OCI-LY7 (cell line): ENCODE measurements at regions not wholly inside any gene's neighbourhood (a gene's known extent, or its start where the extent isn't known, plus 50 kb on each side); places are given as distances from the start of the nearest gene placed in this dataset.

ENCODE experiments used
- BruUV-seq: library from RNA; stranded (reverse); fragments of 400-500 nt; replicated peaks from 2 replicates; lab custom pipeline; 2021; lab: Mats Ljungman, UMichigan
- CTCF ChIA-PET: fragments of 300-600 bp; sonication (Branson Sonifier 250); formaldehyde crosslinking; loops from one replicate; lab custom pipeline; 2022; ENCODE audit warnings: antibody characterized with exemption; ENCODE audit not compliant: unreplicated experiment; lab: Charles Lee
- POLR2A ChIA-PET: fragments of 300-600 bp; sonication (Branson Sonifier 250); formaldehyde crosslinking; loops from one replicate; lab custom pipeline; 2022; ENCODE audit warnings: antibody characterized with exemption; lab: Charles Lee
- DNase-seq: peaks from one replicate; pipeline ENCODE4 v3.0.0-alpha.2; 2015; ENCODE audit warnings: low spot score
- H2AFZ ChIP-seq: fragments of 200-600 bp; sonication (generic), shearing (Covaris generic); 2 replicates; pipeline ENCODE4 v1.6.1; 2014; ENCODE audit warnings: mild to moderate bottlenecking, antibody characterized with exemption, low read length, moderate library complexity
- H3K27ac ChIP-seq: fragments of 200-600 bp; sonication (generic); 2 replicates; pipeline ENCODE4 v1.5.1; 2014; ENCODE audit warnings: mixed run types, low read depth, mild to moderate bottlenecking, moderate library complexity, low read length, inconsistent platforms; ENCODE audit not compliant: poor library complexity, severe bottlenecking
- H3K36me3 ChIP-seq: fragments of 200-600 bp; sonication (generic); 2 replicates; pipeline ENCODE4 v1.6.1; 2014; ENCODE audit warnings: mild to moderate bottlenecking, antibody characterized with exemption, low read length, moderate library complexity, mixed read lengths; ENCODE audit not compliant: insufficient read depth
- H3K4me1 ChIP-seq: fragments of 200-600 bp; sonication (generic); 2 replicates; pipeline ENCODE4 v1.5.1; 2014; ENCODE audit warnings: mild to moderate bottlenecking, low read length; ENCODE audit not compliant: insufficient read depth, poor library complexity, severe bottlenecking
- H3K4me2 ChIP-seq: fragments of 200-600 bp; sonication (generic); 2 replicates; pipeline ENCODE4 v1.6.1; 2014; ENCODE audit warnings: mild to moderate bottlenecking, low read length
- H3K4me3 ChIP-seq: fragments of 200-600 bp; sonication (generic); 2 replicates; pipeline ENCODE4 v1.5.1; 2014; ENCODE audit warnings: mild to moderate bottlenecking, low read depth, low read length; ENCODE audit not compliant: poor library complexity, severe bottlenecking
- H3K79me2 ChIP-seq: fragments of 200-600 bp; sonication (generic); 2 replicates; pipeline ENCODE4 v1.6.1; 2016; ENCODE audit warnings: low read depth, mild to moderate bottlenecking, low read length, moderate library complexity, mixed read lengths; ENCODE audit not compliant: insufficient read depth
- H3K9me2 ChIP-seq: fragments of 200-600 bp; sonication (generic); 2 replicates; pipeline ENCODE4 v1.6.1; 2016; ENCODE audit warnings: mild to moderate bottlenecking, low read length, mixed read lengths; ENCODE audit not compliant: insufficient read depth
- H3K9me3 ChIP-seq: fragments of 200-600 bp; sonication (generic); 2 replicates; pipeline ENCODE4 v1.6.1; 2014; ENCODE audit warnings: mild to moderate bottlenecking, mixed run types, low read length, mixed read lengths
- H4K20me1 ChIP-seq: fragments of 200-600 bp; sonication (generic); 2 replicates; pipeline ENCODE4 v1.6.1; 2014; ENCODE audit warnings: mild to moderate bottlenecking, antibody characterized with exemption, low read length, moderate library complexity, mixed read lengths; ENCODE audit not compliant: insufficient read depth
- CTCF ChIP-seq: fragments of 200-600 bp; sonication (generic); conservative IDR thresholded peaks from 2 replicates; pipeline ENCODE4 v1.5.1; 2014; ENCODE audit warnings: mild to moderate bottlenecking, antibody characterized with exemption, low read length, moderate library complexity, mixed read lengths
- EZH2phosphoT487 ChIP-seq: fragments of 200-600 bp; sonication (generic); IDR thresholded peaks from 2 replicates; pipeline ENCODE4 v1.6.1; 2018; ENCODE audit warnings: low read depth, borderline replicate concordance, mild to moderate bottlenecking, mixed run types, antibody characterized with exemption, low read length, moderate library complexity, mixed read lengths
- intact Hi-C: fragments of 100-400 bp; cut with micrococcal nuclease; formaldehyde crosslinking; loops from one replicate; pipeline ENCODE4 v1.10.0; 2022; ENCODE audit not compliant: unreplicated experiment

GRCh38 chr7:43033369-43033768 is 79.1 kb upstream of the HECW1 start:
- Histone ChIP-seq H4K20me1 (no peaks in the 10 kb centered on the region), H3K79me2 (no peaks in the 10 kb centered on the region), H2AFZ (no peak overlapping the region), H3K9me3 (no peaks in the 10 kb centered on the region), H3K4me3 (no peak overlapping the region), H3K36me3 (no peaks in the 10 kb centered on the region), H3K27ac (no peak overlapping the region), H3K4me1 (no peaks in the 10 kb centered on the region), H3K4me2 (no peak overlapping the region), H3K9me2 (no peaks in the 10 kb centered on the region)
- ChIA-PET CTCF (no interaction called here), POLR2A (no interaction called here)
- TF ChIP-seq EZH2phosphoT487: no peak
- no peak for TF ChIP-seq CTCF
- intact Hi-C loops: no loop called here
- DNase-seq: no peak
- BruUV-seq: no TSS peak

- POLR2A ChIA-PET: no interaction called here
- no TSS peak for BruUV-seq
Measured at GRCh38 chr7:43034535-43035002, 77.9 kb upstream of the HECW1 start.

More at GRCh38 chr7:43034535-43035002, 77.9 kb upstream of the HECW1 start:
- Histone ChIP-seq H3K9me2 (no peaks in the 10 kb centered on the region), H3K9me3 (no peaks in the 10 kb centered on the region), H3K4me1 (no peaks in the 10 kb centered on the region), H3K79me2 (no peaks in the 10 kb centered on the region), H3K4me2 (no peak overlapping the region), H3K36me3 (peaks cover 3% of the 10 kb centered on the region; the same call in 1 of the 2 replicates), H4K20me1 (no peaks in the 10 kb centered on the region), H2AFZ (no peak overlapping the region), H3K4me3 (no peak overlapping the region), H3K27ac (no peak overlapping the region)
- intact Hi-C loops: no loop called here
- CTCF ChIA-PET: no interaction called here
- TF ChIP-seq CTCF (no peak), EZH2phosphoT487 (no peak)
- no peak for DNase-seq
